Hindlimb muscle (tissue), 1 donor: ENCODE measurements at regions not wholly inside any gene's neighbourhood (a gene's known extent, or its start where the extent isn't known, plus 50 kb on each side); places are given as distances from the start of the nearest gene placed in this dataset.
A peak's percentile ranks its signal among the peaks of the same experiment; 100 is the strongest.

Source experiments
- DNase-seq: peaks from one replicate; pipeline ENCODE4 v3.0.0-alpha.2; 2013

DNA sequence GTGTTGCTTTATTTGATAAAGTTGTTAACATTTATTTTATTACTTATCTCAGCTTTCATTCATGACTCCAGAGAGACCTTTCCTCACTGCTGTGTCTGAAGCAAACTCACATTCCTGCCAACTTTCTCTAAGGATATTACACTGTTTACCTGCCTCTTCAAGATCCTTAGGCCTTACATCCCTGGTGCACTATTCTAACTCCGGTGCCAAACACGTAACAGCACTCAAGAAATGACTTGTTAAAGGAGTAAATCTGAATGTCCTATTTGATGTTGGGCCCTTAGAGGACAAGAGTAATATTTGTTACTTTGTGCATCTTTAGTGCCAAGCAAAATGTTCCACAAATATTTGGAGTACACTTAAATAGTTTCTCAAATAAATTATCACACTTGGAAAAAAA is 324.1 kb upstream of the FLRT2 start:
- DNase-seq, result no peak

DNA sequence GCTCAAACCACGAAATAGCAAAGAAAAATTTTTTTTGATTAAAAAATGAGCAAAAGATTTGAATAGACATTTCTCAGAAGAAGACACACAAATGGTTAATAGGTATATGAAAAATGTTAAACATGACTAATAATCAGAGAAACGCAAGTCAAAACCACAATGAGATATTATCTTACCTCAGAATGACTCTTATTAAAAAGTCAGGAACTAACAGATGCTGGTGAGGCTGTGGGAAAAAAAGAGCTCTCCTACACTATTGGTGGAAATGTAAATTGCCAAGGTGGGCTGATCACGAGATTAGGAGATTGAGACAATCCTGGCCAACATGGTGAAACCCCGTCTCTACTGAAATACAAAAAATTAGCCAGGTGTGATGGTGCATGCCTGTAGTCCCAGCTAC is 315.5 kb upstream of the FLRT2 start:
- no peak for DNase-seq

DNA sequence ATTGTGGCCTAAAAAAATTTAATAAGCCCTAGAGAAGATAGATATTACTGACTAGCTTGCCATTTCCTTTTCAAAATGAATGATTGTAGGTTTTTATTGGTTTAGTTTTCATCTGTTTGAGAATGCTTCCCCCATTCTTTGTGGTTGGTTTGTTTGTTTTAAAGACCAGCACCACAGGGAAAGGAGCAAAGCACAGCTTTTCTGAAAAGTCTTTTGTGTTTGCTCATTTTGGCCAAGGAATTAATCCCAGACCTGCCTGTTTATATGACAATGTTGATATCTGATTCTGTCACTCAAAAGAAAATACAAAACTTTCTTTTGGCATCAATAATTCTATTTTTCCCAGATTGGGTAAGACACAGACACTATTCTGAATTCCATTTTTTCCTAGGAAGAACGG is 312.5 kb upstream of the FLRT2 start:
- DNase-seq, result no peak

DNA sequence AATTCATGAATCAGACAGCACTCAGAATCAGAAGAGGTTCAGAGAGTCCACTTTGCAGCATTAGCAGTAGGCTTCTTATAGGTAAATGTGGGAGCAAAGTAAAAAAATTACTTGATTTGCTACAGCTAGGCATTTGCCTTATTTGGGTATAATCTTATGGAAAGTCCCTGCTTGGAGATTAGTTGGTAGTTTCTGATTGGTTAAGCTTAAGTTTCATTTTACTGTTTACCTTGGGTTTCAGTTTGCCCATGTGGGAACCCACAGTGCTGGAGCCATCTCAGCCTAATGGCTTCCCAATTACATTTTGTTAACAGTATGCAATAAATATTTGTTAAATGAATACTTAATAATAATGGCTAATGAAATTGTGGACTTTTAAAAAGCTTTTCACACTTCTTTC is 311.0 kb upstream of the FLRT2 start:
- DNase-seq, result no peak

DNA sequence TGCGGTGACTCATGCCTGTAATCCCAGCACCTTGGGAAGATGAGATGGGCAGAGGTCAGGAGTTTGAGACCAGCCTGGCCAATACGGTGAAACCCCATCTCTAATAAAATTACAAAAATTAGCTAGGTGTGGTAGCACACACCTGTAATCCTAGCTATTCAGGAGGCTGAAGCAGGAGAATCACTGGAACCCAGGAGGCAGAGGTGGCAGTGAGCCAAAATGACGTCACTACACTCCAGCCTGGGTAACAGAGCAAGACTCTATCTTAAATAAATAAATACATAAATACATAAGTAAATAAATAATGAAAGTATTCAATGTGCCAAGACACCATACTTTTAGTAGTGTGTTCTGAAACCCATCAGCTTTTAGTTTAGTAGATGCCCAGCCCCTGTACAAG is 308.1 kb upstream of the FLRT2 start:
- DNase-seq, result no peak

DNA sequence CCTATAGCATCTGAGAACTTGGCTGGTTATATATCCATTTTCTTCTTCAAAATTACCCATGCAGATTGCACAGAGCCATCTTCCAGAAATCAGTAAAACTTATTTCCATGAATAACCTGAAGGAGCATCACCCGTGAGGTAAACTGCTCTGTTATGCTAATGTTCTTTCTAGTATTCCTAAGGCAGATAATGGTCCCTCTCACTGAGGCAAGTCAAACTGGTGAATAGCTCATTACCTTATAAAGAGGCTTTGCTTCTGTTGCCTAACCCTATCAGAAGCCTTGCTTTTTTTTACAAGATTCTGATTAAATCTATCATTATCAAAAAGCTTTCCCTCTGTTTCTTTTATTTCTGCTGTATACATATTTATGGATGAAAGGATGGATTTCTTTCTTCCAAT is 307.6 kb upstream of the FLRT2 start:
- DNase-seq, result no peak

DNA sequence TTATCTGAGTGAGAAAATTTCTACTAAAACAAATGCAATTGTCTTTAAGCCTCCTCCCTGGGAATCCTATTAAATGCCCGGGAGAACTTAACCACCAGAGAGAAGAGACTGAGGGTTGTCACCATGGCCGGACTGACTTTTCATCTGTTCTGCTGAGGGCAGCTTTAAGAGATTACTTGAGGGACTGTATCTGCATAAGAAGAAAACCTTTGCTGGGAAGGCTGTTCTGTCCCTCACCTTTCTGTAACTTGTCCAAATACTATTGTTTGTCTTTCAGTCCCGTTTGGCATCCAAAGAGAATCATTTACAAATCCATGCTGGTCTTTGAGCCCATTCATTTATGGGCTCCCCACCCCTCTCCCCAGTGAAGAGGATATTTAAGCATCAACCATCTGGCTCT is 306.3 kb upstream of the FLRT2 start:
- no peak for DNase-seq

DNA sequence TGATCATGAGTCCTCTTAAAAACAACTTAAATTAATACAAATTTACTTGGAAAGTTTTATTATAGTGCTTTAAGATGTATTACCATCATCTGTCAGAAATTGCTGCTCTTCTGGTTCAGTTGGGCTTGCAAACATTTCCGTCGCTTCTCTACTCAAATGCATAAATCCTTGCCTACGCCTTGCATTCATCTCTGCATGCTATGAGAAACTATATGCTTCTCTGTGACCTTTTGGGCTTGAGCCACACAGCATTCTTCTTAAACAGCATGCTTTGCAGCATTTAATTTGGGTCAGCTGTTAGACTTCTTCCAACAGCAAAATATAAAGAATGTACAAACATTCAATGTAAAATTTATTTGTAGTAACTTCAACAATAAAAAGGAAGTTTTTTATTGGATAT is 305.7 kb upstream of the FLRT2 start:
- DNase-seq, result peak; percentile 6

DNA sequence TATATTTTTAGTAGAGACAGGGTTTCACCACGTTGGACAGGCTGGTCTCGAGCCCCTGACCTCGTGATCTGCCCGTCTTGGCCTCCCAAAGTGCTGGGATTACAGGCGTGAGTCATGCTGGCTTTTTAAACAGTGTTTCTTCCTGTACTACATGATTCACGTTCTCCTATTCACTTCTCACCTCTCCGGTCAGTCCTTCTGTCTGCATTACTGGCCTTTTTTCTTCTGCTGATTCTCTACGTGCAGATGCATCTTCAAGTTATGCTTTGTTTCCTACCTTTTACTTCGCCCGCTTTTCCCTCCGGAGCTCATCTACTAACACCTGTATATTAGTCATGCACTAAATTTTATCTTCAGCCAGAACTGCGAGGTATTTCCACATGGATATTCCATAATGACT is 296.2 kb upstream of the FLRT2 start:
- DNase-seq, result no peak

DNA sequence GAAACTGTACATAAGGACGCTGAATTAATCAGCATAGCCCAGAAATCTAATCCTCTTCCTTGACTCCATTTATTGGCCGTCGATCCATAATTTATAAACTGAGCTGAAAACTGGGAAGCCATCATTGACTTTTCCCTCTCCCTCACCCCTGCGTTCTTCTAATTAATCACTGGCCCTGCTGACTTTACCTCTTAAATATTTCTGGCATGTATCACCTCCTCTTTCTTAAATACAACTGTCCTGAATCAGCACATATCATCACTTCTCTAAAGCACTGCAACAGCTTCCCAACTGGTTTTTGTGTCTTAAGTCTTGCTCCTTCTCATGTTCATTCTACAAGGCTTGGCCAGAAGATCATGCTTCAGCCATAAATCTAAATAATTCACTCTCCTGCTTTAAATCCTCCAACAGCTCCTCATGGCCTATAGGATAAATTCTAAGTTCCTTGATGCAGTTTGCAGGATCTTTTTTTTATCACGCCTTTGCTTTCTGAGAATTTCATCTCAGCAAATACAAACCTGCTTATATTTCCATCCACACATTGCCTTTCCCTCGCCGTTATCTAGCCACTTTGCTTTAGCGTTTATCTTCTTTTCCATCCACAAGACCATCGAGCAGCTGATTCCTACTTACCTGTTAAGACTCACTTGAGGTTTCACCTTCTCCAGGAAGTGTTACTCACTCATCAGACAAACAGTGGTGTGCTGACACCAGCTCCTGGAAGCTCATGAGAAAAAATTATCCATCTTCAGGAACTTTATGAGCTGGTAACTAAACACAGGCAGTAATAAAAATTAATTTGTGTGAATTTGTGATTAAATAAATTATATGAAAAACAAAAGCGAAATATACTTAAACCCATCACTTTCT is 295.6 kb upstream of the FLRT2 start:
- no peak for DNase-seq

DNA sequence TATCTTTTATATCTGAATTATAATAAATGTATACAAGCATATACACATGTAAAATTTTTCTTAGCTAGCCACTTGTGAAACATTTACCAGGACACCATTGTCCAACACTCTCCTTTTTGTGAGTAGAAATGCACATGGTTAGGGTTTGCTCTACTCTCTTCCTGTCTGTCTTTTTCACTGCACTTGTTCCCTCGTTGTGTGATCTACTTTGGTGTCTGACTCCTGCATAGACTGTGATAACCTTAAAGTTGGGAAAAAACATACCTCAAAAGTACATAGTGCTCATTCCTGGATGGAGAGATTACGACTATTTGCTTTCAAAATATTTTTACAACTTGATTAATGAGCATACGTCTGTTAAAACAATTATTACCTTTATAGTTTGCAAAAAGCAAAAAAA is 294.1 kb upstream of the FLRT2 start:
- DNase-seq, result no peak

DNA sequence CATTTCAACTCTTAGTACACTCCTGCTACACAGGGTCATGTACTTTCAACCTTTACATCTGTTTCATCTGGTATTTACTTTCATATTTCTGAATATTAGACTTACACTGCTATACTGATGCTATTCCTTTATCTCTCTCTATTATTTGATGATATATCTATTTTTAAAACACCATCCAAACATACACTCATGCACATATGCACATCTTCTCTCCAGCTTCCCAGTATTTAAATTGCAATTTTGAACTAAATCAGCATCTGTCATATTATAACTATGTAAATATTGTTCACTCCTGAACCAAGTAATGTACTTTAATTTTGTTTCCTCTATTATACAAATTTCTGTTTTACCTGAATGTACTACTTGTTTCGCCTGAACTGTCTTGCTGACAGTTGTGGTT is 293.6 kb upstream of the FLRT2 start:
- DNase-seq, result no peak

DNA sequence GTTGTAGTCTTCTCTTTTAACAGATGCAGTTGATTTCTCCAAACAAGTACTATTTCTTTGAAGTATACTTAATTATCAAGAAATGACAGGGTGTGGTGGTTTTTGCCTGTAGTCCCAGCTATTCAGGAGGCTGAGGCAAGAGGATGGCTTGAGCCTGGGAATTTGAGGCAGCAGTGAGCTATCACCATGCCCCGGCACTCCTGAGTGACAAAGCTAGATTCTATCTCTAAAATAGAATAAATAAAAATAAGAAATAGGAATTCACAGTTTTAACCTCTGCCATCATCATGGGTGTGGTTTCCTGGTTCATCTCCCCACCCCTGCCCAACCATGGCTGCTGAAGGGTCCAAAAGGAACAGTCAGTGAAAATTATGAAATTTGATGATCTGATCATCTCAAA is 290.2 kb upstream of the FLRT2 start:
- no peak for DNase-seq

DNA sequence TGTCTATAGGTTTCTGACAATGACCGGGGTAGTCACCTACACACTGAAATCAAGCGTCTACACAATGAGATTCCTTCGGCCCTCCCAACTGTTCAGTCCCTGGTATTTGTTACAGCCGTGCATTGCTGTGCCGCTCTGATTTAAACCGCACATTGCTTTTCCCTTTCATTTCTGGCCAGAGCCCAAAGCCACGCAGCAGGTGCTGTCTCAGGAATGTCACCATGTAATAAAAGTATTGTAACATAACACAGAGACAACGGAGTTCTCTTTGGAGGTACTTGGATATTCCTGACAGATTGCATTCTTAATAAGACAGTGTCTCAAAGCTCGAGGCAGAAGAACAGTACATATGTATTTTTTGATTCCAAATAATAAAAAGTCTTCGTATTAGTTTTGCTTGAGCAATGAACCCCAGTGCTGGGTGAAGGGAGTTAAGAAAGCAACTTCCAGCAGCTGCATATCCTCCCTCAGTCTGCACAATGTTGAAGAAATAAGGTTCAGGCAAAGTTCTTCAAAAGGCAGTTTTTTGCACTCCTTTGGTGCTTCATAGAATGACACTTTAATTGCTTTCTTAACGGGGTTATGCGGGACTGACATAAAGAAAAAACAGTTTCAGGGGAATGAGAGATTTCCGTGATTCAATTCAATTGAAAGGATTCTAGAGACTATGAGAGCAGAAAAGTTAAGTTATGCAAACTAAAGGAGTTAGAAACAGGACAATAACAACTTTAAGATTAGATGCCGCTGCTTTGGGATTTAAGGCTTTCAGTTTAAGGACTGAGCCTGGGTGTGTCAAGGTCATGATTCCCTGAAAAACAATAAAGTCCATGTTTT is 288.7 kb upstream of the FLRT2 start:
- no peak for DNase-seq

DNA sequence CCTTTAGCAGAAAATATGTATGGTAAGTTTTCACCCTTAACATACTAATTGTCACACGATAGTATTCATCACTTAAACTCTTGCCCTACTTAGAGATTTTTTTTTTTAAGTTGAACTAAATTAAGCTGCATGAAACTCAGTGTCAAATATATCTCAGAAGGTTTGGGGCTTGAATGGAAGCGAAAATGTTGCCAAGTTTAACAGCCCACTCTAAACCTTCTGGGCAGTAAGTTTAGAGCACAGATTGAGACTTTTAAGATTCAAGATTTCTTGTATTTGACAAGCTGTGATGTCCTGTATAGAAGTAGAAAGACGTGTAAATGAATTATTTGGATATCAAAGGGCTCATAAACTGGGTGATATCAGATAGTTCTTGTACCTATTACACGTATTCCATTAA is 287.3 kb upstream of the FLRT2 start:
- DNase-seq, result no peak

DNA sequence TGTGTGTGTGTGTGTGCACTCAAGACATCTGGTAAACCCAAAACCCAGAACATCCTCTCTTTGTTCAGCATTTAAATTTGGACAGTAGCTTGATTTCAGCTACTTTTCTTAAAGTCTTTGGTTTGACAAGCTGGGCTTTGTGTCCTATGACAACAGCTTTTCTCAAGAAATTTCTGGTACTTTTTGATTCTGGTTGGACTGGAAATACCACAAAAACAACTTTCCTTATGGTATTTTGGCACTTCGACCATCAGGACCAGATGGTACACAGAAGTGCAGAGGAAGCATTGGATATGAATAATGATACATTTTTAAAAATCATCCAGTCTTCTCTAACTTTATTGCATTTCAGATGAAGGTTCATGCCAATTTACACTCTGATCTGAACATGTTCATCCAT is 286.6 kb upstream of the FLRT2 start:
- no peak for DNase-seq

DNA sequence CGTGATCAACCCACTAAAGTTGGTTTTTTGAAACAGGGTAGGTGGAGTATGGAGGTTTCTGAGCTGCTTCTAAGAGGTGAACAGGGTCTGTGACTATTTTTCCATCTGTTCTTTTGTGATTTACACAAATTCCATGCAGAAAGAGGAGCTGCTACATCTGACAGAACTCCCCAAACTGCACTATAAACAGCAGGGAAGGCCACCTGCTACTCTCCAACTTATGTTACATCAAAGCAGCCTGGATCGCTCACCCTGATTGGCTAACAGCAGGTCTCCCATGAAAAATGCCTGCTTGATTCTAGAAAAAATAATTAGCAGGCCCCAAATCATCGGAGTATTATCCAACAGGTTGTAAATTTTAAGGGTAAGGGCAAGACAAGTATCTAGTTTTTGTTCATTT is 282.9 kb upstream of the FLRT2 start:
- DNase-seq, result no peak

DNA sequence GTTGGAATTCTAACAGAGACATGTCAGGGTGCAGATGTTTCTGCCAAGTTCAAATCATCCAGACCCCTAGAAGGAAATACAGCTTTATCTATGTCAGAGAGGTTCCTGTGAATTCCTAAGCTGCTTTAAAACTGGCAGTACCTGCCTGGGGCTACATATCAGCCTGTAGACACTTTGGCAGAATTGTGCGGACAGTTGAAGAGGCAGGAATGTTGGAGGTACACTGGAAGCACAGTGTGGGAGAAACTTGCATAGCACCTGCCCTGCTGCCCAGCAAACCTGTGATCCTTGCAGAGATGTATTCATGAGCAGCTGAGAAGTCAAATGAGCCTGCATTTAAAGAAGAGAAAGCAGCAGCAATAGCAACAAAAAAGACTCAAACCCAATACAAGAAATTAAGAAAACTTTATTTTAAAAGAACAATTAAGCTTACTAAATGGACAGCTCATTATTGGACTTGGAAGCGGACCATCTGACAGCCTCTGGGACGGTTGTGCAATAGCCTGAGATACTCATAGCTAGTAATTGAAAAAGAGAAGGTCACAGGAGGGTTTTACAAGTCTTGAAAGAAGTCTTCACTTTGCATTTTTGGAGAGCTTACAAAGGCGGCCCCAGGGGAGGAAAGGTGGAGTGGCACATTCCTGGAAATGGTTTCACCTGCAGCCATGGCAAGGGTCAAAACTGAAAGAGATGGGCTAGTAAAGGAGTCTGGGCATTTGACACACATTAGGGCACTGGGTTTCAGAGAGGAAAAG is 280.9 kb upstream of the FLRT2 start:
- no peak for DNase-seq

DNA sequence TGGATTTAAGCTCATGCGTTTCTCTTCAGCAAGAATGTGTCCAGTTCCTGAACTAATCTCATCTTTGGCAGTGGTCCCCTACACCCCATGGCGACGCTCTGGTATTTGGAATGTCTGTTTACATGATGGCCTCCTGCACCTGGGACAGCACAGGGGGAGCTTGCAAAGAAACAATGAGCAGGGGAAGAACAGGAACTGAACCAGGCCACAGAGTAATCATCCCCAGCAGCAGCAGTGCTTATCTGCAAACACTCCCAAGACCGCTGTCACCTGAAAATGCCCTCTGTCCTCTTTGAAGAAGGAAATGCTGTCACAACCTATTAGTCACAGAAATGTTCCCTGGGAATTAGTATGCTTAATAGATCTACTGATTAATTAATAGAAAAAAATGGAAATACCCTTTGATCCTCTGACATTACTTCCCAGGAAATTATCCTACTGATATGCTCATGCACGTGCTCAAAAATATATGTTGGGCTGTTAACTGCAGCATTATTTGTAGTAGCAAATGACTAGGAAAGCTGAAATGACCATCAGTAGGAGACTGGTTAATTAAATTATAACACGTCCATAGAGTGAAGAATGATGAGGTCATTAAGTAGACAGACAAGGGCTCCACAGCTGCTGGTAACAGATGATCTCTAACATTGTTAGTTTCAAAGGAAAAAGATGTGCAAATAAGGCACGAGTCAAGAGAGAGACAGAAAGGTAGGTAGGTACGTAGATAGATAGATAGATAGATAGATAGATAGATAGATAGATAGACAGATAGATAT is 279.3 kb upstream of the FLRT2 start:
- DNase-seq, result no peak

DNA sequence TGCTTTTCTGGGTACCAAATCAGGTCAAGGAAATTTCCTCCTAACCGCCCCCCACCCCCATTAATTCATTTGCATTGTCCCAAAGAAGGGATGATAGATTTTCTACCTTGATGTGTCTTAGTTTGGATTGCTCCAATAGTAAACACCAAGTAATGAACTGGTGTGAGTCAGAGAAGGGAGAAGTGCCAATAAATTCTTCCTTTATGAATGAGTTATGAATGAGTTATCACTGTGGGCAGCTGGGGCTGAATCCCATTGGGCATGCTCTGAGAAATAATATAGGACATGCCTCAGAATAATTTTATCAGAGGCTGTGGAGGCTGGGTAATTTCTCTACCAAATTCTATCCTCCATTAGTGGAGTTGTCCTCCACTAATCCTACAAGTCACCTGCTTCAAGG is 277.9 kb upstream of the FLRT2 start:
- DNase-seq, result no peak

DNA sequence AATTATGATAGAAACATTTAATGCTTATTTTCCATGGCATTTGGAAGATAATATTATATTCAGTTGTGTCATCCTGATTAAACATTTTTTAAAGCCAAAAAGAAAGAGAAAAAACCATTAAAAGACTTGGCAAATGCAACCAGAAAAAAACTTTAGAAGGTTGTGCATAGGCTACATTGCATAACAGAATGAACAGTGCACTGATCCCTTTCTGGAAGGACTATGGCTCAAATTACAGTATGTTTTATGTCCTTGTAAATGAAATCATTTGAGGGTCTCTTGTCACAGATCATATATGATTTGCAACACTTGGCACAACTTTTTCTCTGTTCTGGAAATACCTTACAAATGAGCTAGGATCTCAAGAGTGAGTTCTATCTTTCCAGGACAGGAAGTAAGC is 275.2 kb upstream of the FLRT2 start:
- DNase-seq, result no peak

DNA sequence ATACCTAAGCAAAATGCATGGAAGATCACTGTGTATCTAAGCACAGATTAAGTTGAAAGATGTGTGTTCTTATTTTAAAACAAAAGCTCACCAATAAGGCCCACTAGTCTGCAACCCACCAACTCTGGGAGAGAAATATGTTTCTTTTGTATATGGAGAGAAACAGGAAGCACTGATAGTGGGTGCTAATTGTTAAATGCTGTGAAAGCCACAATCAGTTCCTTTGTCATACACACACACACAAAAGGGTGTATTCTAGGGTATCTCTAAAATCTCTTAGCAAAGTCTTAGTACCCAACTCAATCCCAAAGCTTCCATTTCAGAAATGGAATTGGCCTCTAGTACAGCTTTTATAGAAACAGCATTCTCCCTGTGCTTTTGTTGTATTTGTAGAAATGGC is 272.7 kb upstream of the FLRT2 start:
- DNase-seq, result no peak
